Ovary (tissue), 7 donors: ENCODE measurements at regions not wholly inside any gene's neighbourhood (a gene's known extent, or its start where the extent isn't known, plus 50 kb on each side); places are given as distances from the start of the nearest gene placed in this dataset.

Source experiments
- DNase-seq, 5 donors: peaks; one replicate each; pipeline ENCODE4 v3.0.0-alpha.2; 2019 to 2020
- H3K27ac ChIP-seq, 2 donors: fragments of 200-600 bp; one replicate each; pipeline versions ENCODE4 v1.5.1 to v1.8.0; 2019 to 2022
- H3K27me3 ChIP-seq: fragments of 200-600 bp; one replicate; pipeline ENCODE4 v1.8.0; 2022
- H3K36me3 ChIP-seq: fragments of 200-600 bp; sonication (generic); one replicate; pipeline ENCODE4 v1.5.1; 2019
- H3K4me1 ChIP-seq: one replicate; pipeline ENCODE4 v1.8.1; 2013; ENCODE audit warnings: mild to moderate bottlenecking, moderate library complexity; ENCODE audit not compliant: insufficient read depth
- H3K4me3 ChIP-seq: fragments of 200-600 bp; sonication (generic); one replicate; pipeline ENCODE4 v1.5.1; 2017
- H3K9me3 ChIP-seq, 2 donors: fragments of 200-600 bp in 1 of 2; sonication (generic) in 1 of 2; one replicate each; pipeline versions ENCODE4 v1.5.1 to v1.8.1; 2013 to 2019; ENCODE audit warnings: mild to moderate bottlenecking in 1 of 2, moderate library complexity in 1 of 2
- EP300 ChIP-seq: sonication (generic); formaldehyde crosslinking; IDR thresholded peaks from one replicate; pipeline ENCODE4 v1.6.1; 2017; ENCODE audit warnings: antibody characterized with exemption
- POLR2A ChIP-seq: fragments of 450-650 bp; IDR thresholded peaks from one replicate; pipeline ENCODE4 v1.6.1; 2017; ENCODE audit warnings: antibody characterized with exemption, mild to moderate bottlenecking, moderate library complexity
- WGBS, 3 donors: extraction: QIAGEN DNeasy Blood & Tissue Kit in 1 of 3; methylation state at CpG; one replicate each; pipeline versions ENCODE4 v1.1.5 to v1.1.7; 2013 to 2017; 5-methylcytosine and 5-hydroxymethylcytosine counted together
- intact Hi-C, 4 donors: fragments of 100-400 bp; cut with DNase I; formaldehyde crosslinking; loops; one replicate each; pipeline versions ENCODE4 v1.11.0 to v1.15.1; 2022 to 2023
- TF ChIP-seq, protein P1 (sequence below), 3 donors: fragments of 450-650 bp in 2 of 3; fragments of 200-600 bp in 1 of 3; IDR thresholded peaks; one replicate each; pipeline versions ENCODE4 v1.5.1 to v1.8.0; 2016 to 2022; ENCODE audit warnings: antibody characterized with exemption in 3 of 3, mild to moderate bottlenecking in 1 of 3
- donor health status: DM: no; HTN: no; CAD: no; lungs with moderate emphysema.
- donor health status: DM: no; HTN: no; CAD: no.
- donor health status: Bipolar disorder and iron deficiency.
- donor health status: DM: no; HTN: no; CAD: no.
- donor health status: DM: yes; HTN: yes; CAD: no.

- Histone ChIP-seq H3K36me3 (no peaks in the 10 kb centered on the region), H3K27me3 (no peaks in the 10 kb centered on the region), H3K9me3 (no peaks in the 10 kb centered on the region), H3K4me3 (no peak overlapping the region), H3K4me1 (no peaks in the 10 kb centered on the region), H3K27ac (no peak overlapping the region)
- intact Hi-C loops = no loop called here
- WGBS, 3 donors = 80 to 92% (median 90%) methylated on average over 1 of the region's 1 CpG
- no peak for DNase-seq
- TF ChIP-seq, protein P1, sequence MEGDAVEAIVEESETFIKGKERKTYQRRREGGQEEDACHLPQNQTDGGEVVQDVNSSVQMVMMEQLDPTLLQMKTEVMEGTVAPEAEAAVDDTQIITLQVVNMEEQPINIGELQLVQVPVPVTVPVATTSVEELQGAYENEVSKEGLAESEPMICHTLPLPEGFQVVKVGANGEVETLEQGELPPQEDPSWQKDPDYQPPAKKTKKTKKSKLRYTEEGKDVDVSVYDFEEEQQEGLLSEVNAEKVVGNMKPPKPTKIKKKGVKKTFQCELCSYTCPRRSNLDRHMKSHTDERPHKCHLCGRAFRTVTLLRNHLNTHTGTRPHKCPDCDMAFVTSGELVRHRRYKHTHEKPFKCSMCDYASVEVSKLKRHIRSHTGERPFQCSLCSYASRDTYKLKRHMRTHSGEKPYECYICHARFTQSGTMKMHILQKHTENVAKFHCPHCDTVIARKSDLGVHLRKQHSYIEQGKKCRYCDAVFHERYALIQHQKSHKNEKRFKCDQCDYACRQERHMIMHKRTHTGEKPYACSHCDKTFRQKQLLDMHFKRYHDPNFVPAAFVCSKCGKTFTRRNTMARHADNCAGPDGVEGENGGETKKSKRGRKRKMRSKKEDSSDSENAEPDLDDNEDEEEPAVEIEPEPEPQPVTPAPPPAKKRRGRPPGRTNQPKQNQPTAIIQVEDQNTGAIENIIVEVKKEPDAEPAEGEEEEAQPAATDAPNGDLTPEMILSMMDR (IDR thresholded peaks at IDR 0.05) = no peak
- TF ChIP-seq EP300 = no peak
- no peak for TF ChIP-seq POLR2A
These were observed 61.5 kb upstream of the RIPOR2 start for GRCh38 chr6:24997231-24997630.

- TF ChIP-seq EP300 = no peak
- TF ChIP-seq, protein P1 (IDR thresholded peaks at IDR 0.05) = no peak
- TF ChIP-seq POLR2A = no peak
- Histone ChIP-seq H3K27me3 (no peaks in the 10 kb centered on the region), H3K36me3 (no peaks in the 10 kb centered on the region), H3K9me3 (no peaks in the 10 kb centered on the region), H3K4me1 (no peaks in the 10 kb centered on the region), H3K4me3 (no peak overlapping the region), H3K27ac (no peak overlapping the region)
- intact Hi-C loops = no loop called here
- 71 to 87% (median 86%) methylated on average over 3 of the region's 3 CpGs for WGBS, 3 donors
- DNase-seq = no peak
These were observed 62.1 kb upstream of the RIPOR2 start for GRCh38 chr6:24997905-24998304.

GRCh38 chr6:25002326-25003091 lies 66.7 kb upstream of the RIPOR2 start:
- H3K4me3 ChIP-seq = no peak overlapping the region
- H3K27ac ChIP-seq = no peak overlapping the region
- H3K4me1 ChIP-seq = peaks cover 2% of the 10 kb centered on the region
- TF ChIP-seq EP300 = no peak
- TF ChIP-seq POLR2A = no peak
- TF ChIP-seq, protein P1 (IDR thresholded peaks at IDR 0.05) = no peak
- 13 to 22% (median 17%) methylated on average over 11 of the region's 11 CpGs for WGBS, 3 donors
- H3K36me3 ChIP-seq = no peaks in the 10 kb centered on the region
- intact Hi-C loops = no loop called here
- no peak for DNase-seq
- no peaks in the 10 kb centered on the region for H3K27me3 ChIP-seq
- H3K9me3 ChIP-seq = no peaks in the 10 kb centered on the region

GRCh38 chr6:25004357-25004756 lies 68.6 kb upstream of the RIPOR2 start:
- Histone ChIP-seq H3K9me3 (no peaks in the 10 kb centered on the region), H3K4me3 (no peak overlapping the region), H3K4me1 (peaks cover 2% of the 10 kb centered on the region), H3K36me3 (no peaks in the 10 kb centered on the region), H3K27ac (no peak overlapping the region), H3K27me3 (no peaks in the 10 kb centered on the region)
- TF ChIP-seq EP300 (no peak), POLR2A (no peak)
- TF ChIP-seq, protein P1 (IDR thresholded peaks at IDR 0.05) = no peak
- DNase-seq = no peak
- intact Hi-C loops = no loop called here
- WGBS, 3 donors = 76 to 90% (median 81%) methylated on average over 2 of the region's 2 CpGs
